ENCODE measurements at regions not wholly inside any gene's neighbourhood (a gene's known extent, or its start where the extent isn't known, plus 50 kb on each side); places are given as distances from the start of the nearest gene placed in this dataset.

DNA sequence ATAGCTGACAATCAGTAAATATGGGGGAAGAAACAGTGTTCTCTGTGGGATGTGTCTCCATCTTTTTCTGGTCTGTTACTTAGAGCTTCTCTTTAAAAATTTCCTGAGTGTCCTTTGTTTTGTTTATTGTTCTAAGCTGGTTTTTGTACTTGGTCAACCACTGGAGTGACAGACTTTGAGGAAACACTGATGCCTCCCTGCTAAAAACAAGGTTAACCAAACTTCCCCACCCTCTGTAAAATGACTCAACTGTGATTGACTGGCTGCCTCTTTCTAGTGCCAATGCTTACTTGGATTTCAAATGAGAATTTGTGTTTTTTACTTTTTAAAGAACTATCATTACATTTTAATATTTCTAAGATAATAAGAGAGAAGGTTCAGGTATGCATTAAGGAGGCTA lies 65.1 kb upstream of the SPINK5 start:
- ATAC-seq, result no peak
- TF ChIP-seq CREB5 (CRISPR knock-in tag; IDR thresholded peaks at IDR 0.05; ENCODE audit: low read depth) (no peak), OSR1 (CRISPR knock-in tag; IDR thresholded peaks at IDR 0.05) (no peak), TOX (CRISPR knock-in tag; IDR thresholded peaks at IDR 0.05; ENCODE audit: borderline replicate concordance) (no peak), CSDC2 (CRISPR knock-in tag; IDR thresholded peaks at IDR 0.05) (no peak)
- TF ChIP-seq, protein P1, sequence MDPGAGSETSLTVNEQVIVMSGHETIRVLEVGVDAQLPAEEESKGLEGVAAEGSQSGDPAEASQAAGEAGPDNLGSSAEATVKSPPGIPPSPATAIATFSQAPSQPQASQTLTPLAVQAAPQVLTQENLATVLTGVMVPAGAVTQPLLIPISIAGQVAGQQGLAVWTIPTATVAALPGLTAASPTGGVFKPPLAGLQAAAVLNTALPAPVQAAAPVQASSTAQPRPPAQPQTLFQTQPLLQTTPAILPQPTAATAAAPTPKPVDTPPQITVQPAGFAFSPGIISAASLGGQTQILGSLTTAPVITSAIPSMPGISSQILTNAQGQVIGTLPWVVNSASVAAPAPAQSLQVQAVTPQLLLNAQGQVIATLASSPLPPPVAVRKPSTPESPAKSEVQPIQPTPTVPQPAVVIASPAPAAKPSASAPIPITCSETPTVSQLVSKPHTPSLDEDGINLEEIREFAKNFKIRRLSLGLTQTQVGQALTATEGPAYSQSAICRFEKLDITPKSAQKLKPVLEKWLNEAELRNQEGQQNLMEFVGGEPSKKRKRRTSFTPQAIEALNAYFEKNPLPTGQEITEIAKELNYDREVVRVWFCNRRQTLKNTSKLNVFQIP (CRISPR knock-in tag; IDR thresholded peaks at IDR 0.05; ENCODE audit: borderline replicate concordance, low read depth), result no peak
- TF ChIP-seq, protein P2, sequence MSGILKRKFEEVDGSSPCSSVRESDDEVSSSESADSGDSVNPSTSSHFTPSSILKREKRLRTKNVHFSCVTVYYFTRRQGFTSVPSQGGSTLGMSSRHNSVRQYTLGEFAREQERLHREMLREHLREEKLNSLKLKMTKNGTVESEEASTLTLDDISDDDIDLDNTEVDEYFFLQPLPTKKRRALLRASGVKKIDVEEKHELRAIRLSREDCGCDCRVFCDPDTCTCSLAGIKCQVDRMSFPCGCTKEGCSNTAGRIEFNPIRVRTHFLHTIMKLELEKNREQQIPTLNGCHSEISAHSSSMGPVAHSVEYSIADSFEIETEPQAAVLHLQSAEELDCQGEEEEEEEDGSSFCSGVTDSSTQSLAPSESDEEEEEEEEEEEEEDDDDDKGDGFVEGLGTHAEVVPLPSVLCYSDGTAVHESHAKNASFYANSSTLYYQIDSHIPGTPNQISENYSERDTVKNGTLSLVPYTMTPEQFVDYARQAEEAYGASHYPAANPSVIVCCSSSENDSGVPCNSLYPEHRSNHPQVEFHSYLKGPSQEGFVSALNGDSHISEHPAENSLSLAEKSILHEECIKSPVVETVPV (CRISPR knock-in tag; IDR thresholded peaks at IDR 0.05), result no peak

- TF ChIP-seq, protein P3, sequence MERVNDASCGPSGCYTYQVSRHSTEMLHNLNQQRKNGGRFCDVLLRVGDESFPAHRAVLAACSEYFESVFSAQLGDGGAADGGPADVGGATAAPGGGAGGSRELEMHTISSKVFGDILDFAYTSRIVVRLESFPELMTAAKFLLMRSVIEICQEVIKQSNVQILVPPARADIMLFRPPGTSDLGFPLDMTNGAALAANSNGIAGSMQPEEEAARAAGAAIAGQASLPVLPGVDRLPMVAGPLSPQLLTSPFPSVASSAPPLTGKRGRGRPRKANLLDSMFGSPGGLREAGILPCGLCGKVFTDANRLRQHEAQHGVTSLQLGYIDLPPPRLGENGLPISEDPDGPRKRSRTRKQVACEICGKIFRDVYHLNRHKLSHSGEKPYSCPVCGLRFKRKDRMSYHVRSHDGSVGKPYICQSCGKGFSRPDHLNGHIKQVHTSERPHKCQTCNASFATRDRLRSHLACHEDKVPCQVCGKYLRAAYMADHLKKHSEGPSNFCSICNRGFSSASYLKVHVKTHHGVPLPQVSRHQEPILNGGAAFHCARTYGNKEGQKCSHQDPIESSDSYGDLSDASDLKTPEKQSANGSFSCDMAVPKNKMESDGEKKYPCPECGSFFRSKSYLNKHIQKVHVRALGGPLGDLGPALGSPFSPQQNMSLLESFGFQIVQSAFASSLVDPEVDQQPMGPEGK (CRISPR knock-in tag; IDR thresholded peaks at IDR 0.05; ENCODE audit: borderline replicate concordance), result no peak
- TF ChIP-seq RARB (CRISPR knock-in tag; IDR thresholded peaks at IDR 0.05) (no peak), BACH2 (CRISPR knock-in tag; IDR thresholded peaks at IDR 0.05; ENCODE audit: borderline replicate concordance) (no peak), ISL1 (CRISPR knock-in tag; IDR thresholded peaks at IDR 0.05) (no peak), ARNTL (CRISPR knock-in tag; IDR thresholded peaks at IDR 0.05; ENCODE audit: borderline replicate concordance, low read depth) (no peak), ZNF70 (CRISPR knock-in tag; IDR thresholded peaks at IDR 0.05) (no peak), TCF4 (CRISPR knock-in tag; IDR thresholded peaks at IDR 0.05; ENCODE audit: borderline replicate concordance) (no peak), ESRRG (CRISPR knock-in tag; IDR thresholded peaks at IDR 0.05) (no peak), OSR1 (CRISPR knock-in tag; IDR thresholded peaks at IDR 0.05) (no peak), CSDC2 (CRISPR knock-in tag; IDR thresholded peaks at IDR 0.05) (no peak), TOX (CRISPR knock-in tag; IDR thresholded peaks at IDR 0.05; ENCODE audit: borderline replicate concordance) (no peak), CREB5 (CRISPR knock-in tag; IDR thresholded peaks at IDR 0.05; ENCODE audit: low read depth) (no peak), GLIS3 (CRISPR knock-in tag; IDR thresholded peaks at IDR 0.05) (no peak), ZFP30 (CRISPR knock-in tag; IDR thresholded peaks at IDR 0.05) (no peak), ZNF8 (CRISPR knock-in tag; IDR thresholded peaks at IDR 0.05) (no peak)
- TF ChIP-seq, protein P2 (CRISPR knock-in tag; IDR thresholded peaks at IDR 0.05), result no peak
- TF ChIP-seq, protein P1 (CRISPR knock-in tag; IDR thresholded peaks at IDR 0.05; ENCODE audit: borderline replicate concordance, low read depth), result no peak
- TF ChIP-seq, protein P4, sequence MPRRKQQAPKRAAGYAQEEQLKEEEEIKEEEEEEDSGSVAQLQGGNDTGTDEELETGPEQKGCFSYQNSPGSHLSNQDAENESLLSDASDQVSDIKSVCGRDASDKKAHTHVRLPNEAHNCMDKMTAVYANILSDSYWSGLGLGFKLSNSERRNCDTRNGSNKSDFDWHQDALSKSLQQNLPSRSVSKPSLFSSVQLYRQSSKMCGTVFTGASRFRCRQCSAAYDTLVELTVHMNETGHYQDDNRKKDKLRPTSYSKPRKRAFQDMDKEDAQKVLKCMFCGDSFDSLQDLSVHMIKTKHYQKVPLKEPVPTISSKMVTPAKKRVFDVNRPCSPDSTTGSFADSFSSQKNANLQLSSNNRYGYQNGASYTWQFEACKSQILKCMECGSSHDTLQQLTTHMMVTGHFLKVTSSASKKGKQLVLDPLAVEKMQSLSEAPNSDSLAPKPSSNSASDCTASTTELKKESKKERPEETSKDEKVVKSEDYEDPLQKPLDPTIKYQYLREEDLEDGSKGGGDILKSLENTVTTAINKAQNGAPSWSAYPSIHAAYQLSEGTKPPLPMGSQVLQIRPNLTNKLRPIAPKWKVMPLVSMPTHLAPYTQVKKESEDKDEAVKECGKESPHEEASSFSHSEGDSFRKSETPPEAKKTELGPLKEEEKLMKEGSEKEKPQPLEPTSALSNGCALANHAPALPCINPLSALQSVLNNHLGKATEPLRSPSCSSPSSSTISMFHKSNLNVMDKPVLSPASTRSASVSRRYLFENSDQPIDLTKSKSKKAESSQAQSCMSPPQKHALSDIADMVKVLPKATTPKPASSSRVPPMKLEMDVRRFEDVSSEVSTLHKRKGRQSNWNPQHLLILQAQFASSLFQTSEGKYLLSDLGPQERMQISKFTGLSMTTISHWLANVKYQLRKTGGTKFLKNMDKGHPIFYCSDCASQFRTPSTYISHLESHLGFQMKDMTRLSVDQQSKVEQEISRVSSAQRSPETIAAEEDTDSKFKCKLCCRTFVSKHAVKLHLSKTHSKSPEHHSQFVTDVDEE (CRISPR knock-in tag; IDR thresholded peaks at IDR 0.05), result no peak
- ATAC-seq, result no peak
Measured at GRCh38 chr5:147997486-147997885, 66.3 kb upstream of the SPINK5 start.

All from SK-N-SH treated with all-trans-retinoic acid at 6 μM for 48 hours (cell line).